ENCODE measurements at regions not wholly inside any gene's neighbourhood (a gene's known extent, or its start where the extent isn't known, plus 50 kb on each side); places are given as distances from the start of the nearest gene placed in this dataset.

- TF ChIP-seq SIN3A (IDR thresholded peaks at IDR 0.05; ENCODE audit: borderline replicate concordance, insufficient read depth, low read length) (no peak), REST (IDR thresholded peaks at IDR 0.05; ENCODE audit: insufficient read depth in 1 of 2, low read depth in 2 of 2, low read length in 2 of 2) (no peak)
These were observed 441.0 kb downstream of the PTPRU start for GRCh38 chr1:29677028-29678024.

Measured in PFSK-1 (cell line).